Right forelimb (tissue), 1 donor: ENCODE measurements at regions not wholly inside any gene's neighbourhood (a gene's known extent, or its start where the extent isn't known, plus 50 kb on each side); places are given as distances from the start of the nearest gene placed in this dataset.
A peak's percentile ranks its signal among the peaks of the same experiment; 100 is the strongest.
"Not testable (repeated sequence)": the region's sequence is repeated elsewhere in the genome, so short reads cannot be mapped to it uniquely, and the experiment has no call there.

Experiments used
- DNase-seq: peaks from one replicate; pipeline ENCODE4 v3.0.0-alpha.2; 2018

DNA sequence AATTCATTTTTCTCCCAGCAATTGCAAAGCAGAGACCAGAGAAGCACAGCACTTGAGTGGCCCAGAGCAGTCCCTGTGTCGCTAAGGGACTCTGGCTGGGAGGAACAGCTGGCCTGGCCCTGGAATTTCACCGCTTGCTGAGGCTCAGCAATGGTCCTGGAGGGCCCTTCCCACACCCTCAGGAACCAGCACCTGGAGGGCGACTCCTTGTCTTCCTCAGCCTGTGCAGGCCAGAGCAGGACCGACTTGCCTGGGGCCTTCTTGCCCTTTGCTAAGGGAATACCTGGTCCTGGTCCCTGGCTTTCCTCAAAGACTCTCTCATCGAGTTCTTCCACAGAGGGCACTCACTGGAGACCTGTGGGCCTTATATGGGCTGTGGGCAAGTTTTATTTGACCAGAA, 294.6 kb downstream of the RPLP1 start:
- no peak for DNase-seq

DNA sequence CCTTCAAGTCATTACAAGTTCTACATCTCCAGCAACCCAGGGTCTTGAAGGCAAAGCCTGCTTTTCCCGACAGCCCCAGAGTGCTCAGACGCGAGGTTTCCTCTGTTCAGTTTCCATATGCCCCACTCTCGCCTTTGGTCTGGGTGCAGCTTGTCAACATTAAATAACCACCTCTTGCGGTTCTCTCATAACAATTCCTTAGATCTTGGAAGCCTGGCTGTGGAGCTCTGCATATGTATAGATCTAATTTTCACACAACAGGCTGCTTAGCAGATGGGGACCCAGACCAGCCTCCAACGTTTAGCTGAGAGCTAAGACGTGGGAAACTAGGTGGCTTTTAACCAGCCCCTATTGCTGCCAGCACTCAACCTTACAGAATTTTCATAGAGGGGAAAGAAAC, 295.5 kb downstream of the RPLP1 start:
- no peak for DNase-seq

DNA sequence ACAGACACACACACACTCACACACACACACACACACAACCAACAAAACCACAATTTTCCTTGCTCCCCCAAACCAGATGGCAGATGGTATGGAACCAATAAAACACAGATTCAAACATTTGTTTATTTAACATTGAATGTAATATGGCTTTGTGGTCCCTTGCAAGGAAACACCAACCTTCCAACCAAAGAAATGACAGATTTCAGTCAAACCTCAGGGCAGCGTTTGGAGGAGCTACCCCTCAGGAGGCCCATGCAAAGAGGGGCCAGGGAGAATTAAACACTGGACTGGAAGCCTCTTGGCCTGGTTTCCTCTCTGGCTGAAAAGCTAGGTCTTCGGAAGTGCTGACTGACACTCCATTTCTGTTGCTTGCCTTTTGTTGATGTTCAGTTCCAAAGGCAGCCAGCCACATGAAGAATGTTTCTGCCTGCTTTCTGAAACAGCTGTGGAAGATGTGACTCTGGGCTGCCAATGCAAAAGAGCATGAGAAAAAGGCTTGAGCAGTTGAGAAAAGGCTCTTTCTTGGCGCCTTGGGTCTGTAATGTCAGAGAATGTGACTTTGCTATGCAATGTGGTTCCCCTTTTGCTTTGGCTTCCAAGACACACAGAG, 296.1 kb downstream of the RPLP1 start:
- DNase-seq, result peak; percentile 60

DNA sequence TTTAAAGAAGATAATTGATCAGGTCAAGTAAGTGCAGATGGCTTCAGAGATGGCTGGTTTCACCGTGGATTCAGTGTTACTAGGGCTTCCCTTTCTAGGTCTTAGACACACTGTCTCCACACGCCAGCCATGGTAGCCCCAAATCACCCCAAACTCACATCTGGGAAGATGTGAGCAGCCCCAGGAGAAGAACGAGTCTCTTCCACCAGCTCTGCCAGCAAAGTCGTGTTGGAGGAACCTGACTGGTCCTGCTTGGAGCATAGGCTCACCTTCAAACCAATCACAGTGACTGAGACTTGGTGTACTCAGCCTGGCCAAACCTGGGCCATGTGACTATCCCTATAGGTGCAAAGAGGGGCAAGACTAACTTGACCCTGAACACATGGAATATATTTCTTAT, 296.7 kb downstream of the RPLP1 start:
- DNase-seq, result no peak

- no peak for DNase-seq
Measured at GRCh38 chr15:69749797-69750196, 297.2 kb downstream of the RPLP1 start.

GRCh38 chr15:69750253-69750652, 297.6 kb downstream of the RPLP1 start:
- no peak for DNase-seq

DNA sequence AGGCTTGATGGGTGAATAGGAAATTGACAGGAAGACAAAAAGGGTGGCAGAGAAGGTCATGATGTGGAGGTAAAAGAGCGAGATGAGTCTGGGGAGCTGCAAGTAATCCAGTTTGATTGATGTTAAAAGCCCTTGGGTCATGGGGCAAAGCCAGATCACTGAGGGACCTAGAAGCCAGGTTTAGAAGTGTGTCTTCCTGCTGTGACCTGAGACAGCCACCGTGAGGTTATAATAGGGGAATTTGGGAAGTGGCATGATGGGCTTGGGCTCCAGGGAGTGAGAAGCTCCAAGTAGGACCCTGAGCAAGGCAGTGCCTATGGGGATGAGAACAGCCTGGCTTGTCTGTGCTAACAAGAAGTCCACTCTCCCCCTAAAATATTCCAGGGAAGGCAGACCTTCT, 298.5 kb downstream of the RPLP1 start:
- no peak for DNase-seq

DNA sequence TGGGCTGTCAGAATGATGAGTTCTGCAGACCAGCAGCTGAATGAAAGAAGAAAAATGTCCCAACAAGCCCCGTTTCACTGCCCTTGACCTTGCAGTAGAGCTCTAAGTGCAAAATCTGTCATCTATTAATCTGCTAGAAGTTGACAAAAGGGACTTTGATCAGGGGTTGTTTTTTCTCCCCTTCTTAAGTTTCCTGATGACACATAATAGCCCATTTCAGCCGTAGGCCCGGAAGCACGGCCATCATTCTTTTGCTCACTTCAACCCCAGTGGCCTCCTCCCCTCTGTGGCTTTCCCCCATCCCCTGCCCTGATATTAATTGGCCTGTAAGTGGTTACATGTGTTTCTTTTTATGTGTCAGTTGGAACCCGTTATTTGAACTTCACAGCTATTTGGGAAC, 298.9 kb downstream of the RPLP1 start:
- no peak for DNase-seq

GRCh38 chr15:69753867-69754266, 301.2 kb downstream of the RPLP1 start:
- DNase-seq, result no peak

DNA sequence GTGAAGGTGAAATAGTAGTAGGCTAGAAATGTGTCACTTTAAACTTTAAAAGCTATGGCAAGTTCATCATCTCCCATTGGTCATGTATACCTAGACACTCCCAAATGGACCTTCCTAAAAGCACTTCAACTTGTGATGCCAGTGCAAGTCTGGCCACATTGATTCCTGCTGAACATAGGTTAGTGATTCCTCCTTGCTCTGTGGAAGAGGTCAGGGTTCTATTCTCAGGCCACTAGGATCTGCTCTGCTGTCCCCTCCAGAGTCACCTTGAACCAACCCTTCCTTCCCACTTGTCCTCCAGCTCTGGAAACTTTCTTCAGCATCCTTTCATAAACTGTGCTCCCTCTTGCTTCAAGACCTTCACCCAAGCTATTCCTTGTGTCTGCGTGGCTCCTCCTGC, 301.7 kb downstream of the RPLP1 start:
- no peak for DNase-seq

- DNase-seq, result no peak
Measured at GRCh38 chr15:69755551-69756310, 303.1 kb downstream of the RPLP1 start.

DNA sequence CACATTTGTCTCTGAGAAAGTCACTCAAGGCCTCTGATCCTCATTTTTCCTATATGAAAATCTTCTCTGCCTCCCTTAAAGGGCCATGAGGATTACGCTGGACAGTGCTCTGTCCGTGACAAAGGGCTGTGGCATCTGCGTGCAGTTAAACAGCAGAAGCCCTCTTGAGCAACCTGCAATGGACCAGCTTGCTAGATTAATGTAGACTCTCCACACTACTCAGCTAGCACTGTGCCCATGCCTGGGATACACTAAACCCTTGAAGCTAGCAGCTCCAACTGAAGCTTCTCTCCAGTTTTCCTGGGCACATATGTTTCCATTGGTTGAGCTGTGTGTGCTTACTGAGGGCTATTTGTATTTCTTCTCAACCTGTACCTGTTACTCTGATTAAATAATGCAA, 303.8 kb downstream of the RPLP1 start:
- DNase-seq, result no peak

DNA sequence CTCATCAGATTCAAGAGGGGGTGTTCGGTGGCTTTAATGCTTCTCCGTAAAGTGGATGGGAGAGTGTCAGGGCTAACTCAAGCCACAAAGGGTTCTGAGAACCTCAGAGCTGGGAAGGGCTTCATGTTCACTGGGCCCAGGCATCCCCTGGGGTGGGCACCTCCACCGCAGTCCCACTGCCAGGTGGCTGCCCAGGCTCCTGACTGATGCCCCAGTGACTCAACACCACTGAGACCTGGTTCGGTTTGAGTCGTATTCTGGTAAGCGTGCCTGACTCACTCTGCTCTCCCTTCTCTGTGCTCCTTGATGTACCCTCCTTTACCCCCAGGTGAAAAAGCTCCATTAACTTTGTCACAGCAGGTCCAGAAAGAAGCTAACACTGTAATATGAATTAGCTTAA, 304.6 kb downstream of the RPLP1 start:
- no peak for DNase-seq

GRCh38 chr15:69758291-69758771, 305.7 kb downstream of the RPLP1 start:
- DNase-seq, result no peak

DNA sequence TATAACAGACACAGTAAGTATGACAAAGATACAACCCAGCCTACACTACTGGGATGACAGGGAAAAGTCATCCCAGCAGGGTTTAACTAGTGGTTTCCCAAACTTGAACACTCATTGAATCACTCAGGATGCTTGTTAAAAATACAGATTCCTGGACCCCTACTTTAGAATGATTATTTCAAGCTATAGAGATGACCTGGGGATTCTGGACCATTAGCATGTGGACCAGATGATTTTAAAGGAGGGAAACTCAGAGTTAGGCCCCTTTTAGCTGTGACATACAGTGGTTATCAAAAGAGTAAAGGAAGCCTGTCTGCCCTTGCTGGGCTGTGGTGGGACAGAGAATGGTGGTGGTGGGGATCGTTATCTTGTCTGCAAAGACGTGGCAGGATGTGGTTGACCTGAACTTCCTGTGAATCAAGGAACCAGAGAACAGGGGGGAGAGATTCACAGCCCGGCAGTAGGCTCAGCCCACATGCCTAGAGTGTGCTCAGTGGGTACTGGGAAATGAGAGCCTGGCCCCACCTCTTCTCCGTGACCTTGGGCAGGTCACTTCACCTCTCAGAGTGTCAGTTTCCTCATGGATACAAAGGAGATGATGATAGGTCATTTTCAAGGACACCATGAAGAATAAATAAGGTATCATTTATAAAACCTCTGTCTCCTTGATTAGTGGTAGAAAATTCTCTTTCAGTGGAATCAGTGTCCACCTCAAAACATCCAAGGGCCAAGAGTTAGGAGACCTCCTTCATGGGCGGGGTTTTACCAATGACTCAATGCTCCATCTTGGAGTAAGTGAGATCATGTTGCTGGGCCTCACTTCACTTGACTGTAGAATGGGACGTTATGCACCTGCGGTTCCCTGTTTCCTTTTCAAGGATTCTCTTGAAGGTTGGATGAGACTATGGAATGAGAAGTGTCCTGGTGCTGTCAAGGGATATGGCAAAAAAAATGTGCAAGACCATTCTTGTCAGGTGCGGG, 306.5 kb downstream of the RPLP1 start:
- no peak for DNase-seq

DNA sequence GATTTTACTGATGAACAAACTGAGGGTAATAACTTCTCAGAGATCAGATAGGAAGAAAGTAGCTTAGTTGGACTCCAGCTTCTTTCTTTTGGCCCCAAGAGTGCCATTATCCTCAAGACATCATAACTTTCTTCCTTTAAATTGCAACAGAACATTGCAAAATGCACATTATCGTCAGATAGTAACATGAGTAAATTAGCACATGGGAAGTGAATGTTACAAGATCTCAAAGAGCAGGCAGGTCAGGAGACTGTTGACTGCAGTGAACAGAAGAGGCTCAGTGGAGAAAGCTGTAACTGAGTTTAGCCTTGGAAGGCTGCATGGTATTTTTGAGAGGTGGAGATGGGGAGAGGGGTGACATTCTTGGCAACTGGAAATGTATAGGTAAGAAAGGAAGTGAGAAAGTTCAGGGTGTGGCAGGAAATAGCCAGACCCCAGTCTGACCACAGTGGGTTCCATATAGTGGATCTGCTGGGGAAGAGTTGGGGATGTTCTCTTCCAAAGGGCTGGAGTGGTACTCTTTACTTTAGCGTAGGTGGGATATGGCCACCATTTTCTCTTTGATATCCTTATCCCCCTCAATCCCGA, 307.7 kb downstream of the RPLP1 start:
- DNase-seq, result no peak

DNA sequence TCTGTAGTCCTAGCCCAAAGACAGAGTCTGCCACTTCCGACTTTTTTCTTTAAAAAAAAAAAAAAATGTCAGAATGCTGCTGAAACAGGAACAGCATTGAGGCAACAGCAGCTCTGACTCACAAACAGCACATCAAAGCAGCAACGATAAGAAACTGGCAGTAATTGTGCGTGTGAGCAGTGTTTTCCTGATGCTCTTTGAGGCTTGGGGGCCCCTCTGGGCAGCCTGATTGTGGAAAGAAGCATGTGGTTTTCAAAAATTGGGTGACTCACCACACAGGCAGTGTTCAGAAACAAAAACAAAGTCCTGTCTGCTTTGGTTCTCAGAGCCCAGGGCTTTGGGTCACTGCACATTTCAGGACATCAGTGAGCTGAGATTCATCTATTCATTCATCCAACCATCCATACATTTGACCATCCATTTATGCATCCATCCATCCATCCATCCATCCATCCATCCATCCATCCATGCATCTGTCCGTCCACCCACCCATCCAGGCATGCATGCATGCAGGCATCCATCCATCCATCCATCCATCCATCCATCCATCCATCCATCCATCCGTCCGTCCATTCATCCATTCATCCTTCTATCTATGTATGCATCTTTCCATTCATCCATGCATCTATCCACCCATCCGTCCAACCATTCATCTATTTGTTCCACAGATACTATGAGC, 308.4 kb downstream of the RPLP1 start:
- DNase-seq, result no peak

DNA sequence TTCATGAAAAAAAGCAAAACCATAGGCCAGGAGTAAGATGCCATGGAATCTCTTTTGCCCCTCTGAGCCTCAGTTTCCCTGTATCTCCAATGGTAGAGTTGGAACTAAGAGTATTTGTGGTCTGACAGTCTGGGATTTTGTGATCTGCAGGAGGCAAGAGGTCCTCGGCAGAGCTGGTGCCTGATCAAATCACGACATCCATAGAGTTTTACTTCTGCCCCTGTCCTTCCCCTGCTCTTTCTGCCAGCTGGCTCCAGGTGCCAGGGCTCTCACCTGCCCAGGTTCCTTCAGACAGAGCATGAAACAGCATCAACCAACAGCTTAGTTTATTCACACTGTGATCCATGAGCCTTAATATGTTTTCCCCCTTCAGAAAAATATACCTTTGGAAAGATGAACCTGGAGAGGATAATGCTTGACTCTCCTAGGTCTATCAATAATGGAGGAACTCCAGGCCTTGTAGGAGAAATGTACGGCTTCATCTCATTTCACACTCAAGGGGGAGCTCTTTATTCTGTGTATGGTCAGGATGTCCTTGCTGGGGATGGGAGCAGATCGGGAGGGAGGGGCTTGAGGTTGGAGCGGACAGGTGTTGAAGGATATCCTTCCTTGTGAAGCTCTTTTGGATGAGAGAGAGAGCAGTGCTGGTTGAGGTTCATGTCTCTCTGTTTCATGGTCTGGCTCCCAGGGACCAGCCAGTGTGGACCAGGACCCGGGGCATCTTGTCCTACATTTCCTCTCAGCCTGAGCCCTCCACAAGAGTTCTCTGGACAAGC, 309.9 kb downstream of the RPLP1 start:
- DNase-seq, result no peak

- DNase-seq, result no peak
Measured at GRCh38 chr15:69763831-69764230, 311.2 kb downstream of the RPLP1 start.

GRCh38 chr15:69766156-69766555, 313.5 kb downstream of the RPLP1 start:
- DNase-seq, result no peak

DNA sequence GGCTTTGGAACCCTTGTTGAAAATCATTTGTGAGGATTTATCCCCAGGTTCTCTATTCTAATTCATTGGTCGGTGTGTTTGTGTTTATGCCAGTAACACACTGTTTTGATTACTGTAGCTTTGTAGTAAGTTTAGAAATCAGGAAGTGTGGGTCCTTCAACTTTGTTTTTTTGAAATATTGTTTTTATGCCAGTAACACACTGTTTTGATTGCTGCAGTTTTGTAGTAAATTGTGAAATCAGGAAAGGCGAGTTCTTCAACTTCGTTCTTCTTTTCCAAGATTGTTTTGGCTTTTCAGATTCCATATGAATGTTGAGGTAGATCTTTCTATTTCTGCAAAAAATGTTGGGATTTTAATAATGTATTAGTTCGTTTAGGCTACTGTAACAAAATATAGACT, 314.6 kb downstream of the RPLP1 start:
- DNase-seq, result no peak

- not testable (repeated sequence) for DNase-seq
Measured at GRCh38 chr15:69769336-69769735, 316.7 kb downstream of the RPLP1 start.
